Liver (tissue), 8 donors: ENCODE measurements at regions not wholly inside any gene's neighbourhood (a gene's known extent, or its start where the extent isn't known, plus 50 kb on each side); places are given as distances from the start of the nearest gene placed in this dataset.

Experiments
- DNase-seq: peaks from one replicate; pipeline ENCODE4 v3.0.0-alpha.2; 2017; ENCODE audit warnings: low spot score
- H3K27ac ChIP-seq, 2 donors: one replicate each; pipeline ENCODE4 v1.7.0; 2013; ENCODE audit warnings: inconsistent platforms in 2 of 2, low read length in 2 of 2, control low read depth in 1 of 2, low read depth in 1 of 2, mild to moderate bottlenecking in 1 of 2
- H3K27me3 ChIP-seq, 4 donors: one replicate each; pipeline versions ENCODE4 v1.6.1 to v1.7.0; 2013; ENCODE audit warnings: low read length in 3 of 4, inconsistent platforms in 1 of 4, mild to moderate bottlenecking in 1 of 4, moderate library complexity in 1 of 4; ENCODE audit not compliant: control insufficient read depth in 4 of 4, insufficient read depth in 4 of 4
- H3K36me3 ChIP-seq, 4 donors: one replicate each; pipeline versions ENCODE4 v1.6.1 to v1.7.0; 2013; ENCODE audit warnings: low read length in 3 of 4, mild to moderate bottlenecking in 3 of 4, low read depth in 1 of 4, moderate library complexity in 1 of 4; ENCODE audit not compliant: control insufficient read depth in 4 of 4, insufficient read depth in 3 of 4
- H3K4me1 ChIP-seq, 4 donors: one replicate each; pipeline versions ENCODE4 v1.6.1 to v1.7.0; 2013; ENCODE audit warnings: low read length in 3 of 4, mild to moderate bottlenecking in 3 of 4, moderate library complexity in 1 of 4; ENCODE audit not compliant: control insufficient read depth in 4 of 4, insufficient read depth in 4 of 4
- H3K4me3 ChIP-seq, 3 donors: one replicate each; pipeline versions ENCODE4 v1.6.1 to v1.7.0; 2013; ENCODE audit warnings: low read length in 3 of 3, control low read depth in 1 of 3, low read depth in 1 of 3, mild to moderate bottlenecking in 1 of 3
- H3K9ac ChIP-seq, 2 donors: one replicate each; pipeline ENCODE4 v1.7.0; 2013; ENCODE audit warnings: low read length in 2 of 2, mild to moderate bottlenecking in 2 of 2, moderate library complexity in 2 of 2, control low read depth in 1 of 2, low read depth in 1 of 2
- H3K9me3 ChIP-seq, 4 donors: one replicate each; pipeline versions ENCODE4 v1.6.1 to v1.7.0; 2013; ENCODE audit warnings: low read length in 3 of 4; ENCODE audit not compliant: control insufficient read depth in 4 of 4
- ATF3 ChIP-seq: IDR thresholded peaks from 2 replicates; pipeline ENCODE4 v1.6.1; 2016; ENCODE audit warnings: antibody characterized with exemption
- CTCF ChIP-seq: fragments of 150-350 bp; IDR thresholded peaks from 2 replicates; pipeline ENCODE4 v1.5.1; 2017; ENCODE audit warnings: improper control_type of control experiment, low read depth, low read length; ENCODE audit not compliant: missing input control
- EGR1 ChIP-seq, 2 donors: IDR thresholded peaks; 2 replicates each; pipeline ENCODE4 v1.6.1; 2016 to 2018; ENCODE audit warnings: antibody characterized with exemption in 2 of 2, low read depth in 2 of 2
- FOXA1 ChIP-seq: IDR thresholded peaks from 2 replicates; pipeline ENCODE4 v1.6.1; 2016; ENCODE audit warnings: antibody characterized with exemption
- FOXA2 ChIP-seq: IDR thresholded peaks from 2 replicates; pipeline ENCODE4 v1.6.1; 2016; ENCODE audit warnings: antibody characterized with exemption
- GABPA ChIP-seq, 2 donors: IDR thresholded peaks in 1 of 2; conservative IDR thresholded peaks in 1 of 2; 2 replicates each; pipeline ENCODE4 v1.6.1; 2016; ENCODE audit warnings: antibody characterized with exemption in 2 of 2, mild to moderate bottlenecking in 1 of 2, moderate library complexity in 1 of 2
- HNF4A ChIP-seq, 2 donors: conservative IDR thresholded peaks; 2 replicates each; pipeline ENCODE4 v1.6.1; 2016; ENCODE audit warnings: antibody characterized with exemption in 2 of 2, mild to moderate bottlenecking in 2 of 2
- HNF4G ChIP-seq: IDR thresholded peaks from 2 replicates; pipeline ENCODE4 v1.6.1; 2016; ENCODE audit warnings: antibody characterized with exemption
- JUND ChIP-seq, 2 donors: IDR thresholded peaks; 2 replicates each; pipeline ENCODE4 v1.6.1; 2016; ENCODE audit warnings: antibody characterized with exemption in 2 of 2
- MAX ChIP-seq: IDR thresholded peaks from 2 replicates; pipeline ENCODE4 v1.6.1; 2016; ENCODE audit warnings: antibody characterized with exemption
- NR2F2 ChIP-seq: IDR thresholded peaks from 2 replicates; pipeline ENCODE4 v1.6.1; 2016; ENCODE audit warnings: antibody characterized with exemption
- RAD21 ChIP-seq, 2 donors: IDR thresholded peaks; 2 replicates each; pipeline ENCODE4 v1.6.1; 2016; ENCODE audit warnings: antibody characterized with exemption in 2 of 2, mild to moderate bottlenecking in 2 of 2
- REST ChIP-seq: IDR thresholded peaks from 2 replicates; pipeline ENCODE4 v1.6.1; 2016; ENCODE audit warnings: antibody characterized with exemption, mild to moderate bottlenecking
- RXRA ChIP-seq, 2 donors: IDR thresholded peaks; 2 replicates each; pipeline ENCODE4 v1.6.1; 2017 to 2018; ENCODE audit warnings: antibody characterized with exemption in 2 of 2, mild to moderate bottlenecking in 1 of 2
- TAF1 ChIP-seq: conservative IDR thresholded peaks from 2 replicates; pipeline ENCODE4 v1.6.1; 2016; ENCODE audit warnings: antibody characterized with exemption, mild to moderate bottlenecking
- YY1 ChIP-seq: IDR thresholded peaks from 2 replicates; pipeline ENCODE4 v1.6.1; 2016; ENCODE audit warnings: antibody characterized with exemption, mild to moderate bottlenecking
- ZBTB33 ChIP-seq: IDR thresholded peaks from 2 replicates; pipeline ENCODE4 v1.6.1; 2016; ENCODE audit warnings: antibody characterized with exemption
- WGBS: extraction: QIAGEN DNeasy Blood & Tissue Kit; methylation state at CpG from one replicate; pipeline ENCODE4 v1.1.7; 2013; 5-methylcytosine and 5-hydroxymethylcytosine counted together
- donor health status: healthy.
- donor health status: healthy.
- donor health status: healthy.
- donor health status: healthy.
- donor health status: healthy.

- 84% methylated on average over 6 of the region's 6 CpGs for WGBS
- TF ChIP-seq REST (no peak), EGR1 (IDR thresholded peaks at IDR 0.05; ENCODE audit: low read depth in 2 of 2) (no peak), FOXA1 (no peak)
- no peaks in the 10 kb centered on the region for H3K4me1 ChIP-seq
- H3K9ac ChIP-seq = no peak overlapping the region
- H3K27me3 ChIP-seq = no peaks in the 10 kb centered on the region
- H3K36me3 ChIP-seq = no peaks in the 10 kb centered on the region
- no peak for DNase-seq
- peaks cover 0 to 3% (median under 1%) of the 10 kb centered on the region in 4 donors for H3K9me3 ChIP-seq
- H3K4me3 ChIP-seq = no peak overlapping the region
- H3K27ac ChIP-seq = no peak overlapping the region
Measured at GRCh38 chr2:180174580-180174979, 167.5 kb upstream of the CWC22 start.

- no peaks in the 10 kb centered on the region for H3K27me3 ChIP-seq
- no peaks in the 10 kb centered on the region for H3K4me1 ChIP-seq
- H3K9me3 ChIP-seq = peaks cover 3 to 13% (median 5%) of the 10 kb centered on the region in 4 donors
Measured at GRCh38 chr2:180169474-180169873, 162.4 kb upstream of the CWC22 start.

More at GRCh38 chr2:180169474-180169873, 162.4 kb upstream of the CWC22 start:
- DNase-seq = no peak
- Histone ChIP-seq H3K4me3 (no peak overlapping the region), H3K9ac (no peak overlapping the region), H3K27ac (no peak overlapping the region), H3K36me3 (no peaks in the 10 kb centered on the region)
- TF ChIP-seq ZBTB33 (no peak), RXRA (IDR thresholded peaks at IDR 0.05) (no peak), HNF4G (no peak), CTCF (no peak), JUND (IDR thresholded peaks at IDR 0.05) (no peak), FOXA2 (no peak), ATF3 (no peak), GABPA (IDR thresholded peaks at IDR 0.05 in 1 of 2, conservative IDR thresholded peaks at IDR 0.05 in 1 of 2) (no peak), RAD21 (IDR thresholded peaks at IDR 0.05) (no peak), MAX (no peak), HNF4A (conservative IDR thresholded peaks at IDR 0.05) (no peak), TAF1 (no peak), NR2F2 (no peak), REST (no peak), FOXA1 (no peak), YY1 (no peak)
